ENCODE measurements at regions not wholly inside any gene's neighbourhood (a gene's known extent, or its start where the extent isn't known, plus 50 kb on each side); places are given as distances from the start of the nearest gene placed in this dataset.

GRCh38 chr20:7359739-7360138 lies 580.5 kb downstream of the HAO1 start:
- DNase-seq = no peak

DNA sequence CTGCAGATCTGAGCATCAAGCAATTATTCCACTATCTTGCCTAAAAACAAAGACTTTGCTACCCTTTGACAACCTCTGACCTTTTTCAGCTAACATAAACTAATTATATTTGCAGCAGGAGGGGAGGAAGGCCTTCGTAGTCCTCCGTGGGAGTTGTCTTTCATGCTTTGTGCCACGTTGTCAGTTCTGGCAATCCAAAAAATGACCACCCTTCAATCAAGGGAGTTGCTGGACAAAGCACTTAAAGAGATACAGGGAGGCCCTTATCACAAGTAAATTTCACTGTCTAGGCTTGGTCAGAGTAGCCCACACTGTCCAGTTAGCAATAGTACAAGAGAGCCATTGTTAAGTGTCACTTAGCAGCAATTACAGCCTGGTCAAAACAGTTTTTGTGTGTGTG lies 578.9 kb downstream of the HAO1 start:
- no peak for DNase-seq

- DNase-seq = no peak
These were observed 578.3 kb downstream of the HAO1 start for GRCh38 chr20:7361931-7362330.

- no peak for DNase-seq
These were observed 577.7 kb downstream of the HAO1 start for GRCh38 chr20:7362601-7363000.

- no peak for DNase-seq
These were observed 574.1 kb downstream of the HAO1 start for GRCh38 chr20:7366189-7366588.

- DNase-seq = no peak
These were observed 568.6 kb downstream of the HAO1 start for GRCh38 chr20:7371518-7372163.

GRCh38 chr20:7375905-7376304 lies 564.4 kb downstream of the HAO1 start:
- DNase-seq = no peak

DNA sequence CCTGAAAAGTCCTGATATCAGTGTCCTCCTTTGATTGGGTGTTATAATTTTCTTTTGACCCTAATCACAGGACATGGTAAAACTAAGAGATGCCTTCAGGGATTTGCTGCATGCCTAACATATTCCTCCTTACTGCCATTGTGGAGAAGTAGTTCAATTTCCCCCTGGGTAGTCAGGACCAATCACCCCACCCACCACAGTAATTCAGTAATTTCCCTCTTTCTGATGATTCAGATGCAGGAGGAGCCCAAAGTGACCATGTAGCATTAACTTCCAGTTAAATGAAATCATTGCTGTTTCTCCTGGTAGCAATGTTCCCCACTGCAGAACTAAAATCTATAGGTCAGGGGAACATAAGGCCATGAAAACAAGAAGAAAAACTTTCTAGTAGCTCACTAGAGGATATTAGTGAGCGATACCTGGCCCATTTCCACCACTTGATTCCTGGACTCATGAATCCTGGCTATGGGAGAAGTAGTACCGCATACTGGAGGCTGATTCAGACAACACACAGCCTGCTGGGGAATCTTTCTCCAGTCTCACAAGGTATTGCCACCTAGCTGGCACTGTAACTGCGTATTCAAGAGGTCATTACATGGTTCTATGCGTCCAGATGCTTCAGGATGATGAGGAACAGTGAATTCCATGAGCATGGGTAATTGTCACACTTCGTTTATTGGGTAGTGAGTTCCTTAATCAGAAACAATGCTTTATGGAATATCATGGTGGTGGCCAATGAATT lies 561.2 kb downstream of the HAO1 start:
- DNase-seq = no peak

DNA sequence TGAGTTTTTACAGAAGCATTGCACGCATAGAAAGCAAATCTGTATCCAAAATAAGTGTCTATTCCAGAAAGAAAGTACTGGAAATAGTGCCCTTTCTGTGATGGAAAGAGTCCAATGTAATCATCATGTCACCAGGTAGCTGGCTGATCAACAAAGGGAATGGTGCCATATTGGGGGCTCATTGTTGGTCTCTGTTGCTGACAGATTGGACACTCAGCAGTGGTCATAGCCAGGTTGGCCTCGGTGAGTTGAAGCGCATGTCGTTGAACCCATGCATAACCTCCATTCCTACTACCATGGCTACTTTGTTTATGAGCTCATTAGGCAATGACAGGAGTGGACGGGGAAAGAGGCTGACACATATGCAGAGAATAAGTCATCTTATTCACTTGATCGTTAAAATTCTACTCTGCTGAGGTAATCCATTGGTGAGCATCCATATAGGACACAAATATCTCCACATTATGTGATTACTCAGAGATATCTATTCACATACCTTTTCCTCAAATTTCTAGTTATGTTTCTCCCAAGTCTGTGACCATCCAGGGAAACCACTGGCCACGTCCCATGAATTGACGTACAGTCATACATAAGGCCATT lies 560.5 kb downstream of the HAO1 start:
- DNase-seq = no peak

DNA sequence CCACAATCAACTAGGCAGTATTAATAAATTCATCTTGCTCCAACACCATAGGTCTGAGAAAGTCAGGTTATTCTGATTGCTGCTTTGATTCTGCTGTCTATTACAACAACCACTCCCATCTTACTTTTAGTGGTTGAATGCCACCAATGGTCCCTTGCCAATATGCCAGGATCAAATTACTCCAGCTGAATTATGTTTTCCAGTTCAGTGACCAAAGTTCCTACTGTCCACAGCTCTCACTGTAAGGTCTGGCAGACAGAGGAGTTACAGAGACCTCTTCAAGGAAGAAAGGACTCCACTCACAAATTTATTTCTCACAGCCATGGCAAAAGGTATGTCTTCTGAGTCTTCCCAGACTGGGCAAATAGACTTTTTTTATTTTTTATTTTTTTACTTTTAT lies 557.0 kb downstream of the HAO1 start:
- no peak for DNase-seq

- no peak for DNase-seq
These were observed 552.5 kb downstream of the HAO1 start for GRCh38 chr20:7387638-7388193.

- DNase-seq = no peak
These were observed 551.0 kb downstream of the HAO1 start for GRCh38 chr20:7389216-7389615.

- DNase-seq = no peak
These were observed 547.6 kb downstream of the HAO1 start for GRCh38 chr20:7392542-7393206.

GRCh38 chr20:7399114-7399513 lies 541.1 kb downstream of the HAO1 start:
- DNase-seq = no peak

- DNase-seq = no peak
These were observed 540.7 kb downstream of the HAO1 start for GRCh38 chr20:7399575-7399974.

DNA sequence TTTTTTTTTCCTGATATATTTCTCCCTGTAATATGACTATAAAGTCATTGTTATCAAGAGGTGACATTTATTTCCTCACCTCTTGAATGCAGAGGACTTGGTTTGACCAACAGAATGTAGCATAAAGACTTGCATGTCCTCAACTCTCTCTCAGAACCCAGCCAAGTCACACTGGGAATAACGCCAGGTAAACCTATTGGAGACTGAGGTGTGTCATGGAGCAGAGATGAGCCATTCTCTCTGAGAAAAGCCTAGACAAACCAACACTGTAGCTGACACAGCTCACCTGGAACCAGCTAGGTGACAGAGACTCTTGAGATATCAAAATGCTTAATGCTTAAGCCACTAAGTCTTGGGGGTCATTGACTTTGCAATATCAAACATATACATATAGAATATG lies 533.6 kb downstream of the HAO1 start:
- DNase-seq = no peak

GRCh38 chr20:7410150-7410549 lies 530.1 kb downstream of the HAO1 start:
- no peak for DNase-seq

GRCh38 chr20:7411075-7411474 lies 529.2 kb downstream of the HAO1 start:
- DNase-seq = no peak

DNA sequence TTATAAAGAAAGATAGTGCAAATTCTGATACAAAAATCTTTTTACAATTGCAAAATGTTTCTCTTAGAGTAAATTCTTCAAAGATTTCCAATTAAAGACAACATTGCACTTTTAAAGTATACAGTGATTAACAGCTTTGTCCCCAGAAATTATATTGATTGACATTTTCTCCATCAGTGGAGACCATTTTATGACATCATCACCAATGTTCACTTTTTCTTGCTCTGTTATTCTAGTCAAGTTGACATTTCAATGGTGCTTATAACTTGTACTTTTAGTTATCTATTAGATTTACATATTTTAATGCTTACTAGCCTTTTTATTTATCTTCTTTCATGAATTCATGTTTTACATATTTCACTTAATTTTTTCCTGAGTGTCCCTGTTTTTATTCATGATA lies 524.8 kb downstream of the HAO1 start:
- no peak for DNase-seq

DNA sequence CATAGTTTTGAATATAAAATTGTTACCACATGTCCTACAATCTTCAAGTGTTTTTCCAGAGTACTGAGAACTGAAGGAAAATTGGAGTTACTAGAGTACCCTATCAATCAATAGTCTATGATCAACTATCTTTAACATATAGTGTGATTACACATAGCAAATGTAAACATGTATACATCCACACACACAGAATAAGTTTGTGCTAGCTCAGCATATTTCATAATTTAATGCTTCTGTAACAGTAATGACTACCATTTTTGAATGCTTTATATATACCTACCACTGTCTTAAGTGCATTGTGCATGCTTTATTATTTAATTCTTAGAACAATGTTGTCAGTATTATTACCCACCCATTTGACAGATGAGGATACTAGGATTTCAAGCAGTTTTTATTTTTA lies 523.9 kb downstream of the HAO1 start:
- no peak for DNase-seq

- DNase-seq = no peak
These were observed 519.9 kb downstream of the HAO1 start for GRCh38 chr20:7420345-7420744.

DNA sequence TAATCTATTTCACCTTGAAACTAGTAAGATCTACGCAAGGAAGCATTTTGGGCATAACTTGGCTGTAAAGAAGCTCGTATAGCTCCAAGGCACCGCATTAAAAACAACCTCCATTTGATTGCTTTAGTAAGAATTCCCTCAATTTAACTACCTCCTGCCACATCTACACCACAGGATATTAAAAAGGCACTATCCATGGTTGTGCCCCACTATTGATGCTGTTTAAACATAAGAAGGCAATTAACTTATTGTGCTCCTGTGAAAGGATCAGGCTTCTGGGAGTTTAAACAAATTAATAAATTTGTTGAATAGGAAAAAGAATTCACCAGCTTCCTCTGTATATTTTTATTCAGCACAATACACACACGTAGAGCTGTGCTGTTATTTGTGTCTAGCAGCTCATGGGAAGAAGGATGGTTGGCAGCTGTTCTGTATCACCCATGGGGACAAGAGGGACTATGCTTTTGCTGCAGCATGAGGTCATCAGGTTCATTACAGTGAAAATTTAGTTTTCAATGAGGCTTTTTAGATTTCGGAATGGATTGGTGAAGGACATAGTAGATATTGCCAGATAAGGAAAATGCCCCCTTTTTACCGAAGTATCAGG lies 513.3 kb downstream of the HAO1 start:
- no peak for DNase-seq

DNA sequence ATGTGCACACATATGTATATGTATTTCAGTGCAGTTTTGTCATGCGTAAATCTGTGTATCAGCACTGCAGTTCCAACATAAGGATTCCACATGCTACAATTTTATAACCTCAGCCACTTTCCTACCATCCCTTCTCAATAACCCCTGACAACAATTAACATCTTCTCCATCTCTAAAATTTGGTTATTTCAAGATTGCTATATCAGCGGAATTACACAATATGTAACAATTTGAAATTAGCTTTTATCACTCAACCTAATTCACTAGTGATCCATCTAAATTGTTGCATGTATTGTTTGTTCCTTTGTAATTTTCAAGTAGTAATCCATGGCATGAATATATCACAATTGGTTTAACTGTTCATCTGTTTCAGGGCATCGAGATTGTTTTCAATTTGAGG lies 511.3 kb downstream of the HAO1 start:
- DNase-seq = no peak

Data from stimulated activated CD4-positive, alpha-beta T cell treated with anti-CD3 and anti-CD28 coated beads, Interleukin-2, amount 100 ng/mL, for 24 hours (primary cell).